GM13977 (cell line): ENCODE measurements at regions not wholly inside any gene's neighbourhood (a gene's known extent, or its start where the extent isn't known, plus 50 kb on each side); places are given as distances from the start of the nearest gene placed in this dataset.
A peak's percentile ranks its signal among the peaks of the same experiment; 100 is the strongest.

Experiments
- DNase-seq: peaks from one replicate; pipeline ENCODE4 v3.0.0; 2012; ENCODE audit warnings: low spot score
- in situ Hi-C: fragments of 300-500 bp; cut with MboI; formaldehyde crosslinking; loops from one replicate; pipeline ENCODE4 v1.12.0; 2022; ENCODE audit warnings: low sequenced_read_pairs, low pct_unique_long_range_greater_than_20kb, mixed read lengths, inconsistent platforms; ENCODE audit not compliant: unreplicated experiment
- TF ChIP-seq, protein P1 (sequence below): IDR thresholded peaks from 2 replicates; pipeline ENCODE4 v1.5.1; 2012; ENCODE audit warnings: mild to moderate bottlenecking, control low read depth; ENCODE audit not compliant: insufficient read depth; ENCODE audit errors: extremely low read depth, missing control alignments

DNA sequence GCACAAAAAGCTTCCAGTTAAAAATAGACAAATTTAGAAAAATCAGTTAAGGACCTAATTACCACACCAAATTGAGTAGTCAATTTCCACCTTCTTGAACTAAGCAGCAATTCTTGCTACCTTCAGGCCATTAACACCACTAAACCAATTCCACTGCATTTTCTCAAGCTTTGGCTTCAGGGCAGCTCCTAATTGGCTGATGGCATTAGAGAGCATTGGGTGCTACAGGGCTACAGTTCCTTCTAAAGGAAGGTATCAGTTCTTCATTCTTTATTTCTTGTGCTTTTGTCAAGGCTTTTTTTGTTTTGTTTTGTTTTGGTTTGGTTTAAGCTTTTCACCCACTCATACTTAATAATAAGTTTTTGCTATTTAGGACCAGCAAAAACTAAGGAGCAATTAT is 90.2 kb upstream of the FAM241A start:
- in situ Hi-C loops = no loop called here

DNA sequence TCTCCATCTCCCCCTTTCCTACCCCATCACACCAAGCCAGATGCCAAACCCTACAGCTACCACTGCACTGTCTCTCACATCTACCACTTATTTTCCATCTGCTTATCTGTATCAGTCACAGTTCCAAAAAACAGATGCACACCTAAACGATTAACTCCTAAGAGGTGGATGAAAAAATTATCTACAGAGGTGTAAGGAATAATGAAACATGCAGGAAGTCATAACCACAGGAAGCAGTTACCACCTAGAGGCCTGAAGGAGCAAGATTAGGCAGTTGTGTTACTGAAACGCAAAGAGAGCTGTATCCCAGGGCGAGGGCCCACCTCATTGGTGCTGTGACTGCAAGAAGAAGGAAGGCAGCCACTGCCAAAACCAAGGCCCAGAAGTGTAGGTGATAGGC is 87.8 kb upstream of the FAM241A start:
- TF ChIP-seq, protein P1, sequence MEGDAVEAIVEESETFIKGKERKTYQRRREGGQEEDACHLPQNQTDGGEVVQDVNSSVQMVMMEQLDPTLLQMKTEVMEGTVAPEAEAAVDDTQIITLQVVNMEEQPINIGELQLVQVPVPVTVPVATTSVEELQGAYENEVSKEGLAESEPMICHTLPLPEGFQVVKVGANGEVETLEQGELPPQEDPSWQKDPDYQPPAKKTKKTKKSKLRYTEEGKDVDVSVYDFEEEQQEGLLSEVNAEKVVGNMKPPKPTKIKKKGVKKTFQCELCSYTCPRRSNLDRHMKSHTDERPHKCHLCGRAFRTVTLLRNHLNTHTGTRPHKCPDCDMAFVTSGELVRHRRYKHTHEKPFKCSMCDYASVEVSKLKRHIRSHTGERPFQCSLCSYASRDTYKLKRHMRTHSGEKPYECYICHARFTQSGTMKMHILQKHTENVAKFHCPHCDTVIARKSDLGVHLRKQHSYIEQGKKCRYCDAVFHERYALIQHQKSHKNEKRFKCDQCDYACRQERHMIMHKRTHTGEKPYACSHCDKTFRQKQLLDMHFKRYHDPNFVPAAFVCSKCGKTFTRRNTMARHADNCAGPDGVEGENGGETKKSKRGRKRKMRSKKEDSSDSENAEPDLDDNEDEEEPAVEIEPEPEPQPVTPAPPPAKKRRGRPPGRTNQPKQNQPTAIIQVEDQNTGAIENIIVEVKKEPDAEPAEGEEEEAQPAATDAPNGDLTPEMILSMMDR = no peak
- in situ Hi-C loops = no loop called here
- no peak for DNase-seq

More for the DNA sequence above, 90.2 kb upstream of the FAM241A start:
- TF ChIP-seq, protein P1 = no peak
- DNase-seq = no peak

DNA sequence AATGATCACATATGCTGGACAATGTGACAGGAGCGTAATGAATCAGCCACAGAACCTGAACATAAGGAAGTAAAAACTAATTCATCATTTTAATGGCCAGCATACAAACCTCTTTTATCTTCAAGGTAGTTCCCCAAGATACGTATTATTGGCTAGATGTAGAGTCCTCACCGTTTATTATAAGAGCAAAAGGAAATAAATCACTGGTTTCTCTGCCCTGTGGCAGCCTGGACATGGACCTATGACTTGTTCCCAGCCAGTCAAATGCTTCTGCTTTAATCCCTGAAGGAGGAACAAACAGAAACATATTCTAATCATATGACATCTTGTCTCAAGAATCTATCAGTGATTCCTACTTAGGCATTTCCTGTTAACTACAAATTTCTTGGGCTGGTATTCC is 86.8 kb upstream of the FAM241A start:
- DNase-seq = no peak
- in situ Hi-C loops = no loop called here
- TF ChIP-seq, protein P1 = no peak

DNA sequence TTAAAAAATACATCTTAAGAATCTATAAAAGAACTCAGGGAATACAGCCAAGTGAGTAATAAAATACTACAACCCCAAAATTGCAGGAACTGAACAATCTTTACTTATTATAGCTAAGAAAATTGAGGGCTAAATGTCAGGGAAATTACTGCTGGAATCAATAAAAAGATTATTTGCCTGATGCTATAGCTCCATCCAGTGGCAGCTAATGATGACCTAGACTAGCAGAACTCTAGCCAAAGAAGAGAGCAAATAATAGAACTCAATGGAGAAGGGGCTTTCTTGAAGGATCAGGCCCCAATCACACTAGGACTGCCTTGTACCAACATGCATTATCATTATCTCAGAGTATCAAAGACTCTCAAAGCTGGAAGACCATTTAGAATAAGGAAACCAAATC is 85.0 kb upstream of the FAM241A start:
- no peak for DNase-seq
- TF ChIP-seq, protein P1 = peak; percentile 60
- in situ Hi-C loops = no loop called here

DNA sequence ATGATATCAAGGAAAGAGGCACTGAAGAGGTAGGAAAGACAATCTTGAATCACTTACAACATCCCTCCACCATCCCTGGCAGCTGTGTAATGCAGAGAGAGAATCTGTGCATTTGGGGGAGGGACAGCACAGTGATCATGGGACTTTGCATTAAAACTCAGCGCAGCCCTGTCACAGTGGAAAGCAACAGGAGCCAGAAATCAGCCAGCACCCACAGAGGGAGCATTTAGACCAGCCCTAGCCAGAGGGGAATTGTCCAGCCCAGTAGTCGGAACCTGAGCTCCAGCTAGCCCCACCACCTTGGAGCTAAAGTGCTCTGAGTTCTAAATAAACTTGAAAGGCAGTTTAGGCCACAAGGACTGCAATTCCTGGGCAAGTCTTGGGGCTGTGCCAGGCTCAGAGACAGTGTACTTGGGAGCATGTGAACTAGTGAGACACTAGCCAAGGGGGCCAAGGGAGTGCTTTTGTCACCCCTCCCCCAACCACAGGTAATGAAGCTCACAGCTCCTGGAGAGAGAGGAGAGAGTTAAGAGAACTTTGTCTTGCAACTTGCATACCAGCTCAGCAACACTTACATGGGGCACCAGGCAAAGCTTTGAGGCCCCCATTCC is 83.9 kb upstream of the FAM241A start:
- in situ Hi-C loops = no loop called here
- TF ChIP-seq, protein P1 = no peak
- DNase-seq = no peak

DNA sequence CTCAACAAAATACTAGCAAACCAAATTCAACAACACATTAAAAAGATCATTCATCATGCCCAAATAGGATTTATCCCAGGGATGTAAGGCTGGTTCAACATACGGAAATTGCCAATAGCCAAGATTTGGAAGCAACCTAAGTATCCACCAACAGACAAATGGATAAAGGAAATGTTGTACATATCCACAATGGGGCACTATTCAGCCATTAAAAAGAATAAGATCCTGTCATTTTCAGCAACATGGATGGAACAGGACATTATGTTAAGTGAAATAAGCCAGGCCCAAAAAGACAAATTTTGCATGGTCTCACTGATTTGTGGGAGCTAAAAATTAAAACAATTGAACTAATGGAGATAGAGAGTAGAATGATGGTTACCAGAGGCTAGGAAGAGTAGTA is 82.0 kb upstream of the FAM241A start:
- in situ Hi-C loops = no loop called here
- TF ChIP-seq, protein P1 = no peak
- DNase-seq = no peak

DNA sequence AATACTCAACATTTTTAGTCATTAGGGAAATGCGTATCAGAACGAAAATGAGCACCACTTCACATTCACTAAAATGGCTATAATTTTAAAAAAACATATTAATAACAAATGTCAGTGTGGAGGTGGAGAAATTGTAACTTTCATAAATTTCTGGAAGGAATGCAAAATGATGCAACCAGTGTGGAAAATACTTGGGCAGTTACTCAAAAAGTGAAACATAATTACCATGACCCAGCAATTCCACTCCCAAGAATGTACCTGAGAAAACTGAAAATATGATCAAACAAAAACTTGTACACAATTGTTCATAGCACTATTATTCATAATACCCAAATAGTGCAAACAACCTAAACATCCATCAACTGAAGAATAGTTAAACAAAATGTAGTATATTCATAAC is 76.1 kb upstream of the FAM241A start:
- in situ Hi-C loops = no loop called here
- TF ChIP-seq, protein P1 = no peak
- DNase-seq = no peak
